B cell (primary cell): ENCODE measurements at regions not wholly inside any gene's neighbourhood (a gene's known extent, or its start where the extent isn't known, plus 50 kb on each side); places are given as distances from the start of the nearest gene placed in this dataset.

Source experiments
- ATAC-seq: fragments of 200-7000 bp; cut with Tn5 transposase; one replicate; pipeline ENCODE4 v1.10.0; 2021; ENCODE audit warnings: low read depth, mild to moderate bottlenecking, moderate number of reproducible peaks, moderate library complexity
- CTCF ChIA-PET: fragments of 350-600 bp; sonication (Branson Sonifier 250); formaldehyde crosslinking; loops from one replicate; lab custom pipeline; 2021; ENCODE audit warnings: antibody characterized with exemption, inconsistent platforms; lab: Charles Lee
- POLR2A ChIA-PET: fragments of 350-600 bp; sonication (Branson Sonifier 250); formaldehyde crosslinking; loops from one replicate; lab custom pipeline; 2021; ENCODE audit warnings: antibody characterized with exemption; lab: Charles Lee
- DNase-seq: peaks from one replicate; pipeline ENCODE4 v3.0.0; 2013
- H2AFZ ChIP-seq: 2 replicates; pipeline ENCODE4 v1.6.1; 2012; ENCODE audit warnings: mild to moderate bottlenecking, low read depth, low read length; ENCODE audit not compliant: insufficient read depth, poor library complexity, severe bottlenecking
- H3K27ac ChIP-seq, 2 donors: 1 replicate in 1 of 2; 2 replicates in 1 of 2; pipeline ENCODE4 v1.5.1; 2012 to 2013; ENCODE audit warnings: low read length in 2 of 2, mild to moderate bottlenecking in 2 of 2, moderate library complexity in 1 of 2
- H3K27me3 ChIP-seq, 4 experiments: fragments of 200-600 bp in 1 of 4; sonication (generic) in 1 of 4; replicated peaks in 1 of 4; 1 replicate in 2 of 4; 2 replicates in 2 of 4; pipeline versions ENCODE4 v1.6.1 to v1.7.0; 2013 to 2016; ENCODE audit warnings: low read length in 3 of 4, mild to moderate bottlenecking in 2 of 4, mixed read lengths in 1 of 4, moderate library complexity in 1 of 4; ENCODE audit not compliant: insufficient read depth in 4 of 4, control insufficient read depth in 3 of 4; ENCODE audit errors: control extremely low read depth in 1 of 4
- H3K36me3 ChIP-seq, 2 experiments: replicated peaks in 1 of 2; 1 replicate in 1 of 2; 2 replicates in 1 of 2; pipeline versions ENCODE4 v1.6.1 to v1.7.1; 2013; ENCODE audit warnings: low read length in 1 of 2; ENCODE audit not compliant: insufficient read depth in 2 of 2, control insufficient read depth in 1 of 2; ENCODE audit errors: control extremely low read depth in 1 of 2, extremely low read depth in 1 of 2
- H3K4me1 ChIP-seq, 2 donors: fragments of 200-600 bp in 1 of 2; sonication (generic) in 1 of 2; 1 replicate in 1 of 2; 2 replicates in 1 of 2; pipeline versions ENCODE4 v1.5.1 to v1.6.1; 2013 to 2017; ENCODE audit warnings: low read length in 2 of 2; ENCODE audit not compliant: control insufficient read depth in 2 of 2, insufficient read depth in 2 of 2
- H3K4me2 ChIP-seq: replicated peaks from 2 replicates; pipeline ENCODE3; 2012; ENCODE audit warnings: mild to moderate bottlenecking, low read depth, low read length; ENCODE audit not compliant: poor library complexity, severe bottlenecking
- H3K4me3 ChIP-seq, 5 experiments: fragments of 200-600 bp in 1 of 5; sonication (generic) in 1 of 5; 1 replicate in 3 of 5; 2 replicates in 2 of 5; pipeline versions ENCODE4 v1.5.1 to v1.7.0; 2011 to 2016; ENCODE audit warnings: low read length in 4 of 5, mild to moderate bottlenecking in 4 of 5, low read depth in 2 of 5, control low read depth in 1 of 5, moderate library complexity in 1 of 5; ENCODE audit not compliant: insufficient read depth in 1 of 5; ENCODE audit errors: control extremely low read depth in 1 of 5, extremely low read depth in 1 of 5
- H3K79me2 ChIP-seq: fragments of 200-600 bp; sonication (generic); one replicate; pipeline ENCODE4 v1.6.0; 2016; ENCODE audit warnings: low read length; ENCODE audit not compliant: control insufficient read depth, insufficient read depth
- H3K9ac ChIP-seq: fragments of 200-600 bp; sonication (generic); 2 replicates; pipeline ENCODE4 v1.6.1; 2017; ENCODE audit warnings: mild to moderate bottlenecking, low read length, moderate library complexity
- H3K9me3 ChIP-seq, 3 donors: one replicate each; pipeline versions ENCODE4 v1.6.1 to v1.7.1; 2013; ENCODE audit warnings: low read length in 2 of 3; ENCODE audit not compliant: control insufficient read depth in 2 of 3, insufficient read depth in 1 of 3; ENCODE audit errors: control extremely low read depth in 1 of 3
- H4K20me1 ChIP-seq: 2 replicates; pipeline ENCODE4 v1.6.0; 2012; ENCODE audit warnings: mild to moderate bottlenecking, low read length; ENCODE audit not compliant: insufficient read depth, control insufficient read depth, poor library complexity, severe bottlenecking
- H3K27ac Mint-ChIP-seq: one replicate; pipeline ENCODE4 v1.8.0; 2021; ENCODE audit warnings: mixed read lengths
- H3K27me3 Mint-ChIP-seq: one replicate; pipeline ENCODE4 v1.8.0; 2021; ENCODE audit warnings: mixed read lengths
- H3K4me1 Mint-ChIP-seq: one replicate; pipeline ENCODE4 v1.8.0; 2021; ENCODE audit warnings: mixed read lengths
- H3K4me3 Mint-ChIP-seq: one replicate; pipeline ENCODE4 v1.8.0; 2021; ENCODE audit warnings: mixed read lengths
- H3K9me3 Mint-ChIP-seq: one replicate; pipeline ENCODE4 v1.8.0; 2022; ENCODE audit warnings: mixed read lengths; ENCODE audit not compliant: insufficient read depth
- CTCF ChIP-seq: fragments of 200-600 bp; IDR thresholded peaks from one replicate; pipeline ENCODE4 v1.8.0; 2022; ENCODE audit warnings: antibody characterized with exemption, mild to moderate bottlenecking
- EZH2 ChIP-seq: IDR thresholded peaks from 2 replicates; pipeline ENCODE4 v1.6.1; 2012; ENCODE audit warnings: borderline replicate concordance, low read depth, mild to moderate bottlenecking, moderate library complexity, low read length; ENCODE audit not compliant: insufficient read depth, poor library complexity, severe bottlenecking
- WGBS: methylation state at CpG from one replicate; pipeline ENCODE4 v1.1.5; 2013; ENCODE audit warnings: missing lambda C conversion rate; ENCODE audit not compliant: insufficient coverage; 5-methylcytosine and 5-hydroxymethylcytosine counted together
- intact Hi-C: fragments of 100-400 bp; cut with micrococcal nuclease; formaldehyde crosslinking; loops from one replicate; pipeline ENCODE4 v1.10.0; 2022

DNA sequence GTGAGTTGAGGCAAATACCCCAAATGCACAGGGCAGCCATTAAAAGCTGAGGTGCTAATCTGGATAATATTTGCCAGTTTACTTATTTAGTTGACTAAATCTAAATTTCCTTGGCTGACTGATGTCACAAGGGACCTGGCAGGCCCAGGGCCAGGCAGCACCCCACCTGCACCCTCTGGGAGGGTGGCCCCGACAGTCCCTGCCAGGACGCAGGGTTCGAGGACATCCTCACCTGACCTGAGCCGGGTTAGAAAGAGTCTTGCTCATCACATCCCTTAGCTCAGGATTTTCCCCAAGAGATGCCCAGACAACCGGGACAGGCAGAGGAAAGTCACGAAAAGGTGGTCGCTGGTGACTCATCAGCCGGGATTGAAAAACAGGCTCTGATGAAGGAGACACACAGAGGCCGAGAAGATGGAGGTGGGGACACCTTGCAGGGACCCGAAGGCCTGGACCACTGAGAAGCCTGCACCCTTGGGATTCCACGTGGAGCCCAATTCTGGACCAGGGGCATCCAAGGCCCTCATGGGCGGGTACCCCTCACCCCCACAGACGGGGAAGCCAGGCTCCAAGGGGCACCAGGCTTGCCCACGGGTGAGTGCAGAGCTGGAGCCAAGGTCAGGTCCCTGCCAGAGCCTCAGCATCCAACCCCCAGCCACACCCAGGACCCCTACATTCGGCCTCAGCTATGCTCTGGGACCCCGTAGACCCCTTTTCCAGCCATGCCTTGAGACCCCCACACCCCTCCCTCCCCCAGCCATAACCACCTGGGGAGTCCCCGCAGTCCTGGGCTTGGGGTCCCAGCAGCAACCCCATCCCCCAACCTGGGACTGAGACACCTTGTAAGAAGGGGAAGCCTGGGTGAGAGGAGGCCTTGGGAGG lies 103.2 kb downstream of the SOX1 start:
- Histone ChIP-seq H3K4me2 (no peak overlapping the region), H3K9me3 (peaks cover 0 to 41% (median 5%) of the 10 kb centered on the region in 3 donors), H2AFZ (no peak overlapping the region), H3K36me3 (no peaks in the 10 kb centered on the region), H3K9ac (no peak overlapping the region), H3K27ac (no peak overlapping the region), H3K79me2 (no peaks in the 10 kb centered on the region), H3K27me3 (no peaks in the 10 kb centered on the region), H3K4me1 (no peaks in the 10 kb centered on the region), H3K4me3 (no peak overlapping the region), H4K20me1 (no peaks in the 10 kb centered on the region)
- peaks cover 7% of the 10 kb centered on the region for H3K9me3 Mint-ChIP-seq
- ATAC-seq, result no peak
- 93% methylated on average over 13 of the region's 17 CpGs for WGBS
- TF ChIP-seq EZH2, result no peak
- no peak overlapping the region for H3K4me3 Mint-ChIP-seq
- no peak for DNase-seq
- H3K27ac Mint-ChIP-seq, result no peak overlapping the region
- ChIA-PET POLR2A (no interaction called here), CTCF (no interaction called here)
- intact Hi-C loops, result no loop called here
- no peaks in the 10 kb centered on the region for H3K4me1 Mint-ChIP-seq
- no peaks in the 10 kb centered on the region for H3K27me3 Mint-ChIP-seq

GRCh38 chr13:112170823-112171569 lies 104.0 kb downstream of the SOX1 start:
- intact Hi-C loops, result no loop called here
- no peaks in the 10 kb centered on the region for H3K4me1 Mint-ChIP-seq
- DNase-seq (no peak), ATAC-seq (no peak)
- no peaks in the 10 kb centered on the region for H3K27me3 ChIP-seq
- H3K9me3 ChIP-seq, result peaks cover 0 to 40% (median 5%) of the 10 kb centered on the region in 3 donors
- ChIA-PET POLR2A (no interaction called here), CTCF (no interaction called here)
- no peak overlapping the region for H3K9ac ChIP-seq
- H3K79me2 ChIP-seq, result no peaks in the 10 kb centered on the region
- WGBS, result 86% methylated on average over 14 of the region's 15 CpGs
- H3K36me3 ChIP-seq, result no peaks in the 10 kb centered on the region
- no peak overlapping the region for H3K4me3 Mint-ChIP-seq
- no peak overlapping the region for H3K27ac Mint-ChIP-seq
- H3K4me3 ChIP-seq, result no peak overlapping the region
- no peaks in the 10 kb centered on the region for H4K20me1 ChIP-seq
- peaks cover 7% of the 10 kb centered on the region for H3K9me3 Mint-ChIP-seq
- H3K27me3 Mint-ChIP-seq, result no peaks in the 10 kb centered on the region
- H3K27ac ChIP-seq, result no peak overlapping the region
- no peak overlapping the region for H2AFZ ChIP-seq
- no peak overlapping the region for H3K4me2 ChIP-seq
- no peaks in the 10 kb centered on the region for H3K4me1 ChIP-seq
- TF ChIP-seq EZH2, result no peak
- no peak for TF ChIP-seq CTCF
